Aorta (tissue), 5 donors: ENCODE measurements at regions not wholly inside any gene's neighbourhood (a gene's known extent, or its start where the extent isn't known, plus 50 kb on each side); places are given as distances from the start of the nearest gene placed in this dataset.

ENCODE experiments used
- ATAC-seq: fragments of 200-7000 bp; cut with Tn5 transposase; one replicate; pipeline ENCODE4 v1.9.1; 2022; ENCODE audit warnings: moderate library complexity; ENCODE audit not compliant: low FRiP score
- DNase-seq, 2 donors: peaks; one replicate each; pipeline ENCODE4 v3.0.0-alpha.2; 2020
- H3K27ac ChIP-seq, 2 donors: one replicate each; pipeline ENCODE4 v1.5.1; 2013; ENCODE audit warnings: low read length in 2 of 2, mild to moderate bottlenecking in 2 of 2, moderate library complexity in 2 of 2, control low read depth in 1 of 2, inconsistent platforms in 1 of 2, low read depth in 1 of 2
- H3K27me3 ChIP-seq, 2 donors: one replicate each; pipeline ENCODE4 v1.6.1; 2013; ENCODE audit warnings: control low read depth in 1 of 2, low read length in 1 of 2, mild to moderate bottlenecking in 1 of 2, moderate library complexity in 1 of 2; ENCODE audit not compliant: insufficient read depth in 2 of 2, control insufficient read depth in 1 of 2
- H3K36me3 ChIP-seq, 2 donors: one replicate each; pipeline ENCODE4 v1.6.1; 2013; ENCODE audit warnings: control low read depth in 1 of 2, low read length in 1 of 2, mild to moderate bottlenecking in 1 of 2; ENCODE audit not compliant: insufficient read depth in 2 of 2, control insufficient read depth in 1 of 2
- H3K4me1 ChIP-seq, 2 donors: one replicate each; pipeline ENCODE4 v1.6.1; 2013; ENCODE audit warnings: low read length in 2 of 2, control low read depth in 1 of 2, mild to moderate bottlenecking in 1 of 2, moderate library complexity in 1 of 2; ENCODE audit not compliant: insufficient read depth in 2 of 2, control insufficient read depth in 1 of 2
- H3K4me3 ChIP-seq, 2 donors: one replicate each; pipeline ENCODE4 v1.5.1; 2013; ENCODE audit warnings: low read length in 2 of 2, control low read depth in 1 of 2, mild to moderate bottlenecking in 1 of 2
- H3K9me3 ChIP-seq: one replicate; pipeline ENCODE4 v1.6.1; 2013; ENCODE audit warnings: mild to moderate bottlenecking, low read length; ENCODE audit not compliant: control insufficient read depth
- WGBS, 2 donors: extraction: QIAGEN DNeasy Blood & Tissue Kit; methylation state at CpG; one replicate each; pipeline ENCODE4 v1.1.7; 2013; 5-methylcytosine and 5-hydroxymethylcytosine counted together
- intact Hi-C, 2 donors: fragments of 100-400 bp; cut with DNase I; formaldehyde crosslinking; loops; one replicate each; pipeline versions ENCODE4 v1.14.2 to v1.15.0; 2022
- donor health status: healthy with polysubstance abuse.
- donor health status: Bipolar disorder and iron deficiency.
- donor health status: DM: no; HTN: no; CAD: no.
- donor health status: DM: no; HTN: no; CAD: no.
- donor health status: DM: yes; HTN: yes; CAD: no.

- Histone ChIP-seq H3K4me1 (peaks cover 0 to 3% of the 10 kb centered on the region in 2 donors), H3K4me3 (no peak overlapping the region), H3K36me3 (no peaks in the 10 kb centered on the region), H3K9me3 (no peaks in the 10 kb centered on the region), H3K27me3 (no peaks in the 10 kb centered on the region), H3K27ac (no peak overlapping the region)
- DNase-seq (no peak), ATAC-seq (no peak)
- 90 to 91% methylated on average over 7 of the region's 7 CpGs for WGBS, 2 donors
- intact Hi-C loops = no loop called here
Observed at GRCh38 chr10:43710772-43711471, 62.2 kb upstream of the ZNF32 start.

GRCh38 chr10:43708262-43708661, 59.6 kb upstream of the ZNF32 start:
- intact Hi-C loops = no loop called here
- no peak for ATAC-seq

GRCh38 chr10:43707770-43708169, 59.1 kb upstream of the ZNF32 start:
- H3K4me1 ChIP-seq = peaks cover 0 to 3% of the 10 kb centered on the region in 2 donors
- 44 to 49% methylated on average over 11 of the region's 11 CpGs for WGBS, 2 donors
- intact Hi-C loops = no loop called here
- no peak overlapping the region for H3K4me3 ChIP-seq
- DNase-seq (no peak), ATAC-seq (peak; percentile 46)
- H3K27me3 ChIP-seq = no peaks in the 10 kb centered on the region
- no peaks in the 10 kb centered on the region for H3K36me3 ChIP-seq
- H3K27ac ChIP-seq = no peak overlapping the region
- no peaks in the 10 kb centered on the region for H3K9me3 ChIP-seq

More at GRCh38 chr10:43708262-43708661, 59.6 kb upstream of the ZNF32 start:
- 53 to 67% methylated on average over 3 of the region's 3 CpGs for WGBS, 2 donors
- no peak overlapping the region for H3K4me3 ChIP-seq
- no peak for DNase-seq
- no peaks in the 10 kb centered on the region for H3K27me3 ChIP-seq
- no peak overlapping the region for H3K27ac ChIP-seq
- no peaks in the 10 kb centered on the region for H3K9me3 ChIP-seq
- H3K4me1 ChIP-seq = peaks cover 0 to 3% of the 10 kb centered on the region in 2 donors
- no peaks in the 10 kb centered on the region for H3K36me3 ChIP-seq

GRCh38 chr10:43706166-43706565, 57.5 kb upstream of the ZNF32 start:
- intact Hi-C loops = no loop called here
- no peak for ATAC-seq
- Histone ChIP-seq H3K36me3 (no peaks in the 10 kb centered on the region), H3K4me1 (peaks cover 0 to 3% of the 10 kb centered on the region in 2 donors), H3K27ac (no peak overlapping the region), H3K9me3 (no peaks in the 10 kb centered on the region), H3K27me3 (no peaks in the 10 kb centered on the region), H3K4me3 (no peak overlapping the region)
- no peak for DNase-seq
- 89 to 95% methylated on average over 6 of the region's 6 CpGs for WGBS, 2 donors

GRCh38 chr10:43703286-43703685, 54.6 kb upstream of the ZNF32 start:
- H3K9me3 ChIP-seq = no peaks in the 10 kb centered on the region
- DNase-seq = no peak
- 92% methylated on average over 13 of the region's 13 CpGs for WGBS, 2 donors
- H3K27ac ChIP-seq = no peak overlapping the region
- ATAC-seq = no peak
- no peaks in the 10 kb centered on the region for H3K27me3 ChIP-seq
- intact Hi-C loops = no loop called here
- no peaks in the 10 kb centered on the region for H3K36me3 ChIP-seq
- H3K4me1 ChIP-seq = peaks cover 0 to 3% of the 10 kb centered on the region in 2 donors
- H3K4me3 ChIP-seq = no peak overlapping the region

GRCh38 chr10:43702936-43703281, 54.2 kb upstream of the ZNF32 start:
- Histone ChIP-seq H3K27me3 (no peaks in the 10 kb centered on the region), H3K4me3 (no peak overlapping the region), H3K36me3 (no peaks in the 10 kb centered on the region), H3K4me1 (peaks cover 0 to 1% of the 10 kb centered on the region in 2 donors), H3K9me3 (no peaks in the 10 kb centered on the region), H3K27ac (no peak overlapping the region)
- no peak for DNase-seq
- intact Hi-C loops = no loop called here
- 97 to 98% methylated on average over 19 of the region's 19 CpGs for WGBS, 2 donors
- no peak for ATAC-seq

- WGBS, 2 donors = 86 to 93% methylated on average over 33 of the region's 33 CpGs
- no peaks in the 10 kb centered on the region for H3K27me3 ChIP-seq
- H3K4me3 ChIP-seq = no peak overlapping the region
- no peaks in the 10 kb centered on the region for H3K9me3 ChIP-seq
- H3K27ac ChIP-seq = no peak overlapping the region
- intact Hi-C loops = no loop called here
- no peaks in the 10 kb centered on the region for H3K36me3 ChIP-seq
- DNase-seq (no peak), ATAC-seq (no peak)
- no peaks in the 10 kb centered on the region for H3K4me1 ChIP-seq
Observed at GRCh38 chr10:43702213-43702935, 53.7 kb upstream of the ZNF32 start.

- 96 to 98% methylated on average over 7 of the region's 7 CpGs for WGBS, 2 donors
- no peaks in the 10 kb centered on the region for H3K4me1 ChIP-seq
Observed at GRCh38 chr10:43701295-43701694, 52.6 kb upstream of the ZNF32 start.

GRCh38 chr10:43700306-43700705, 51.6 kb upstream of the ZNF32 start:
- DNase-seq (no peak), ATAC-seq (no peak)
- Histone ChIP-seq H3K4me3 (no peak overlapping the region), H3K27me3 (no peaks in the 10 kb centered on the region), H3K36me3 (no peaks in the 10 kb centered on the region), H3K27ac (no peak overlapping the region), H3K4me1 (no peaks in the 10 kb centered on the region), H3K9me3 (no peaks in the 10 kb centered on the region)
- WGBS, 2 donors = 71 to 82% methylated on average over 4 of the region's 4 CpGs
- intact Hi-C loops = no loop called here

More at GRCh38 chr10:43701295-43701694, 52.6 kb upstream of the ZNF32 start:
- H3K9me3 ChIP-seq = no peaks in the 10 kb centered on the region
- H3K4me3 ChIP-seq = no peak overlapping the region
- ATAC-seq (no peak), DNase-seq (no peak)
- H3K27ac ChIP-seq = no peak overlapping the region
- intact Hi-C loops = no loop called here
- no peaks in the 10 kb centered on the region for H3K36me3 ChIP-seq
- no peaks in the 10 kb centered on the region for H3K27me3 ChIP-seq
